ENCODE measurements at regions not wholly inside any gene's neighbourhood (a gene's known extent, or its start where the extent isn't known, plus 50 kb on each side); places are given as distances from the start of the nearest gene placed in this dataset.

DNA sequence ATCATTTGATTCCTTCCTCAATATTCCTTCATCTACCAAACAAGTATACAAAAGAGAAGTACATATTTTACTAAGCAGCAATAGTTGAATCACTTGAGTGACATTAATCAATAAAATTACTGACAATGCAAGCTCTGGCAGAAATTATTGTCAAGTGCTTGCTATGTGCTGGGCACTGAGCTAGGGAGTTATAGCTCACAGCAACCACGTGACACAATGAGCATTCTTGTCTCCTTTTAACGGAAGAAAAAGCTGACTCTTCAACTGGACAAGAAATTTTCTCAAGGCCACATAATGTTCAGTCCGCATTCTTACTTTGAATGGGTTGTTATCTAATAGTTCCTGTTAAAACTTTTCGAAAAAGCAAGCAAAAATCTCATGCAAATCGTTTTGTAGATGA lies 500.1 kb downstream of the PYDC2 start:
- TF ChIP-seq, protein P1, sequence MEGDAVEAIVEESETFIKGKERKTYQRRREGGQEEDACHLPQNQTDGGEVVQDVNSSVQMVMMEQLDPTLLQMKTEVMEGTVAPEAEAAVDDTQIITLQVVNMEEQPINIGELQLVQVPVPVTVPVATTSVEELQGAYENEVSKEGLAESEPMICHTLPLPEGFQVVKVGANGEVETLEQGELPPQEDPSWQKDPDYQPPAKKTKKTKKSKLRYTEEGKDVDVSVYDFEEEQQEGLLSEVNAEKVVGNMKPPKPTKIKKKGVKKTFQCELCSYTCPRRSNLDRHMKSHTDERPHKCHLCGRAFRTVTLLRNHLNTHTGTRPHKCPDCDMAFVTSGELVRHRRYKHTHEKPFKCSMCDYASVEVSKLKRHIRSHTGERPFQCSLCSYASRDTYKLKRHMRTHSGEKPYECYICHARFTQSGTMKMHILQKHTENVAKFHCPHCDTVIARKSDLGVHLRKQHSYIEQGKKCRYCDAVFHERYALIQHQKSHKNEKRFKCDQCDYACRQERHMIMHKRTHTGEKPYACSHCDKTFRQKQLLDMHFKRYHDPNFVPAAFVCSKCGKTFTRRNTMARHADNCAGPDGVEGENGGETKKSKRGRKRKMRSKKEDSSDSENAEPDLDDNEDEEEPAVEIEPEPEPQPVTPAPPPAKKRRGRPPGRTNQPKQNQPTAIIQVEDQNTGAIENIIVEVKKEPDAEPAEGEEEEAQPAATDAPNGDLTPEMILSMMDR (IDR thresholded peaks at IDR 0.05) = no peak

DNA sequence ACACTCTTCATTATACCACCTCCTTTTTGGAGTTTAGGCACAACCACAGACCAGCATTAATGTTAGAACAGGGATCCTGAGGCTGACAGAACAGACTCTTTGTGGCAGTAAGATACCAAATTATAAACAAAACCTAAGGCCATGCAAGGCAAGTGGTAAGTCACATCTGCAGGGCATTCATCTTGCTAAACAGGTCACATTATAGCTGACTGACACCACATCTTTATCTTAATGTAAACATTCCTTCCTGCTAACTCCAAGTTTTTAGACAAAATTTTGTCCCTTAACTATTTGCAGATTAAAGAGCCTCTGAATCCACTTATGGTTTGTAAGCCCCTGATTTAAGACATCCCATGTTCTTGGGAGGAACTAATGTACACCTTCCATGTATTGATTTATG lies 500.6 kb downstream of the PYDC2 start:
- DNase-seq (no peak), ATAC-seq (no peak)
- Histone ChIP-seq H3K27me3 (no peaks in the 10 kb centered on the region), H3K9me3 (no peaks in the 10 kb centered on the region), H3K36me3 (no peaks in the 10 kb centered on the region), H3K4me3 (no peak overlapping the region), H3K4me1 (no peaks in the 10 kb centered on the region), H3K27ac (no peak overlapping the region)
- TF ChIP-seq, protein P1 (IDR thresholded peaks at IDR 0.05) = no peak
- intact Hi-C loops (cut with DNase I) = no loop called here

More for the DNA sequence above, 500.1 kb downstream of the PYDC2 start:
- Histone ChIP-seq H3K4me1 (no peaks in the 10 kb centered on the region), H3K27ac (no peak overlapping the region), H3K36me3 (no peaks in the 10 kb centered on the region), H3K27me3 (no peaks in the 10 kb centered on the region), H3K4me3 (no peak overlapping the region), H3K9me3 (no peaks in the 10 kb centered on the region)
- DNase-seq (no peak), ATAC-seq (no peak)
- intact Hi-C loops (cut with DNase I) = no loop called here

DNA sequence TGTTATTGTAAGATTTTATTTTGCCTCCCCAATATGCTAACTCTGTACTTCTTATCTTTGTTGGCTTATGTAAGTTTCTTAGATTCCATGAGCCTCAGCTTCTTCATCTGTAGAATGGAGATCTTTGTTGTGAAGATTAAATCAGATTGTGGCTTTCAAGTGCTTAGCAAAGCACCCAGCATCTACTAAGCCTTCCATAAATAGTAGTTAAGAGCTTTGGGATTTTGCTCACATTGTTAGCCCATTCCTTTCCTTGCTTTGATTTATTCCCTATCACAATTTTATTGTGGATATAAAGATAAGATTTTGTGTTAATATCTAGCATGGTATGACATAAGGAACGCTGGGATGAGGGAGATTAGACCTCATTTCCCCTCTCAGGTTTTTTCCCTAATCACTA lies 501.4 kb downstream of the PYDC2 start:
- ATAC-seq = no peak
- H3K4me3 ChIP-seq = no peak overlapping the region
- no peak overlapping the region for H3K27ac ChIP-seq
- intact Hi-C loops (cut with DNase I) = no loop called here
- H3K9me3 ChIP-seq = no peaks in the 10 kb centered on the region
- H3K4me1 ChIP-seq = no peaks in the 10 kb centered on the region
- H3K27me3 ChIP-seq = no peaks in the 10 kb centered on the region
- H3K36me3 ChIP-seq = no peaks in the 10 kb centered on the region
- DNase-seq = no peak
- TF ChIP-seq, protein P1 (IDR thresholded peaks at IDR 0.05) = no peak

DNA sequence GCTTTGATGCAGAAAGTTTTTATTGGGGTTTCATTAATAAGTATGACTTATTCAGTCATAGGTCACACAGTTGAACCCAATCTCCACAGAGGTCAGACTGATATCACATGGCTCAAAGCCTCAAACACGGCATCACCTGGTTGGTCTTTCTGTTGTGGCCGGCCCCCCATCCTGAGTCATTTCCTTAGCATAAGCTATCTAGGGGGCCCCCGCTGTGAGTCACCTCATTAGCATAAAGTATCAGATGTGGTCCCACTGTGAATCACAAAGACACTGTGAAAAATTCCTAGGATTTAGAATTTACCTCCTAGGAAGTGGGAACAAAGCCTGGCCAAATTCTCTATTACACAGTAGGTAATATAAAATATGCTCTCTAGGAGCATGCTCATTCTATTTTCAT lies 502.2 kb downstream of the PYDC2 start:
- ATAC-seq (no peak), DNase-seq (no peak)
- no peaks in the 10 kb centered on the region for H3K9me3 ChIP-seq
- no peak overlapping the region for H3K4me3 ChIP-seq
- intact Hi-C loops (cut with DNase I) = no loop called here
- H3K4me1 ChIP-seq = no peaks in the 10 kb centered on the region
- no peak overlapping the region for H3K27ac ChIP-seq
- TF ChIP-seq, protein P1 (IDR thresholded peaks at IDR 0.05) = no peak
- H3K27me3 ChIP-seq = no peaks in the 10 kb centered on the region
- H3K36me3 ChIP-seq = no peaks in the 10 kb centered on the region

DNA sequence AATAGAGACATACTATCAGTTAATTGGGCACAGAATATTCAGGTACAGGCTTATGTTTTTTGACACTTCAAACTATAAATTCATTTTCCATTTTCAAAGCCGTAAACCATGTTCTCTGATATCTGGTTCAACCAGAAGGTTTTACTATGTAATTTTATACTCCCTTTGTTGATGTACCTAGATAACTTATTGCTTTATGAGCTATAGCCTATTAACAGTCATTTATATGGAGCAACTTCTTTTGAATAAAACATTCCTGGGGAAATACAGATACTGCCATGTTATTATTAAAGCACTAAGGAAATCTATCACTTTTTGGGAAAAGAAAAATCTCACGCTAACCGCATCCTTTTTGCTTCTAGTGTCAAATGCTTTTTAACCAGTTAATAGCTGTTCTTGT lies 505.6 kb downstream of the PYDC2 start:
- TF ChIP-seq, protein P1 (IDR thresholded peaks at IDR 0.05) = no peak

More for the DNA sequence above, 505.6 kb downstream of the PYDC2 start:
- ATAC-seq = no peak
- Histone ChIP-seq H3K27ac (no peak overlapping the region), H3K4me1 (no peaks in the 10 kb centered on the region), H3K36me3 (no peaks in the 10 kb centered on the region), H3K4me3 (no peak overlapping the region), H3K27me3 (no peaks in the 10 kb centered on the region), H3K9me3 (no peaks in the 10 kb centered on the region)
- intact Hi-C loops (cut with DNase I) = no loop called here
- no peak for DNase-seq

All from left lung (tissue), 4 donors.